GM21447 (cell line): ENCODE measurements at regions not wholly inside any gene's neighbourhood (a gene's known extent, or its start where the extent isn't known, plus 50 kb on each side); places are given as distances from the start of the nearest gene placed in this dataset.

Experiments
- ATAC-seq: cut with Tn5 transposase; IDR thresholded peaks from one replicate; pipeline ENCODE4 v1.9.1; 2021; ENCODE audit not compliant: unreplicated experiment

DNA sequence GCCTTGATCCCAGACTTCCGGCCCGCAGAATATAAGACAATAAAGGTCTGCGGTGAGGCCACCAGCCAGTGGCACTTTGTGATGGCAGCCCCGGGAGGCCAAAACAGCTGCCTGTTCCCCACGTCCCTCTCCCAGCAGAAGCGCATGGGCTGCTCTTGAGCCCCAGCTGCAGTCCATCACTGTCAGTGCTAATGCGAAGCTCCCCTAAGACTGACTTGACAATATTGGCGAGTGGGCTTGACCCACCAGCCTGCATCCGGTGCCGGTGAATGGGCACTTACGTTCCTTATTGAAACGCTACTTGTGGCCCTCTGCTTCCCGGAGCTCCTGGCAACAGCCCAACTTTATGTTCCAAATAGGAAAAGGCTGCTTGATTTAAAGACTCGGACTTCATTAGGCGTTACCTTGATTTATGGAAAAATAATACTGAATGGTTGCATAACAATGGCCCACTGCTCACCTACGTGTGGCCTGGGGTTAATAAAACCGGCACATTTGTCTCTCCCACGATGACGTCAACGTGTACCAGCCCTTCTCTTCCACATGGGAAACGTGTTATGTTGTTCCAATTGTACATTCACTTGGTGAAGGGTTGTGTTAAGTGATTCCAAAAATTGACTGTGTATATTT is 93.4 kb upstream of the SEPTIN5 start:
- no peak for ATAC-seq

DNA sequence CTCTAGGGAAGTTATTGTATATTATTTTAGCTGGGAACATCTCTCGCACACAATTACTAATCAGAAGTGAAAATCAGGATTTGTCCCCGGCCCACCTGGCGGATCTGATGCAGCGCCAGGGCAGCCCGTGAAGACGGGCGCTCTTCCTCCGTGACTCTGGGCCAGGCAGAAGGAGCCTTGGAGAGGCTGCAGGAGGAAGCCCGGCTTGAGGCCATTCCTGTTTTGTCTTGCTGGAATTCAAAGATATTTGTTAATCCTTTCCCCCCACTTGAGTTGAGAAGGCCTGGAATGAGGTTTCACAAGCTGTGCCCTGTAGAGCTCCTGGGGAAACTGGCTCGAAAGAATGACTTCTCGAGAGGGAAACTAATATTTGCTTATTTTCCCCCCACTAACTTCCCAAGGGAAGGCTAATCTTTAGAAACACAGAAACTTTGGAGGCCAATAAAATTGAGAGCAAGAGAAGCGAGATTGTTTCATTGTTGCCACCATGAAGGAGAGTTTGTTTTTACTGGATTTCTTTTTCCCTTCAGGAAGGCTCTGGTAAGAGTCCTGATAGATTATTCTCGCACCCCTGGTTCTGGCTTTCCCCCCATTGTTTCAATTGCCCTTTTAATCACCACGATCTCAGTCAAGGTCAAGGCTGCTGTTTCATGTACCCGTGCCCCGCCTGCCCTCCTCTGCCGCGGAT is 92.8 kb upstream of the SEPTIN5 start:
- ATAC-seq = no peak

DNA sequence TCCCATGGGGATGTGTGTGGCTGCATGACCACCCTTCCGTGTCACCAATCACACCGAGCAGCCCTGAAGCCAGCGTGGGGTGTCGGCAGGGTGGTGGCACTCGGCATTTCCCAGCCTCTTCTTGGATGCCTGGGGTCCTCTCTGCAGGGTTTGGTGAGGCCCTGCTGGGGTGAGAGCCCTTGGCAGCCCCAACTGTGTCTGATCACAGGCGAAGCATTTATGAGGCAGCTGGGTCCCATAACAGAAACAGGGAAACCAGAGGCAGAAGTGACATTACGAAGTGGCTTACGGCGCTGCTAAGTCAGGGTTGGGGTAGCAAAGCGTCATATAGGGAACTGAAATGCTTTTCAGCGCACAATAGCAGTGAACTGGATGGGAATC is 92.3 kb upstream of the SEPTIN5 start:
- ATAC-seq = no peak

DNA sequence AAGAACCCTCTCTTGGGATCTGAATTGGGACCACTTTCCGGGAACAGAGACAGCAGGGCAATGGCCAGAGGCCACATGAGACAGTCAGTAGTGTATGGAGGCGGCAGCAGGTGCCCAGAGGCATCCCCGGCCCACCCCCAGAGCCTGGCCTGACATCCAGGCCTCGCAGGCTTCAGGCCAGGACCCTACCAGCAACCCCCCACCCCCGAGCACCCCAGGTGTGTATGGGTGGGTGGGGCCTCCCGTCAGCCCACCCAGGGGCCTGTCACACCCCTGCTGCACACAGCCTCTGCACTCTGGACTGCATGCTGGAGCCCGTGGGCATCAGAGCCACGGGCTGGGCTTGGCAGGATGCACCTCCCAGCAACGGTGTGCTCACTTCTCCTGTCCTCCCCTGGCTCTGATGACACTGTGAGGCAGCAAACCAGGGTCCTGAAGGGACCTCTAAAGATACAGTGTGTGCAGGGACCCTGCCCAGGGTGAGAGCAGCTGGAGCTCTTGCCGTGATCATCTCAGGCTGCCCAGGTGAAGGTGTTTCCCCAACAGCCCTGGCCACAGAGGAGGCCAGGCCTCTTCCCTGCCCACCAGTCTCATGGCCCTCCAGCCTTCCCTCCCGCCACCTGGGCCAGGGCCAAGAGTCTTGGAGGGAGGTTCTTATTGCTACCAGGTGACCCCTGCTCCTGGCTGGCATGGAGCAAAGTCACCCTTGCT is 88.8 kb upstream of the SEPTIN5 start:
- ATAC-seq = no peak

DNA sequence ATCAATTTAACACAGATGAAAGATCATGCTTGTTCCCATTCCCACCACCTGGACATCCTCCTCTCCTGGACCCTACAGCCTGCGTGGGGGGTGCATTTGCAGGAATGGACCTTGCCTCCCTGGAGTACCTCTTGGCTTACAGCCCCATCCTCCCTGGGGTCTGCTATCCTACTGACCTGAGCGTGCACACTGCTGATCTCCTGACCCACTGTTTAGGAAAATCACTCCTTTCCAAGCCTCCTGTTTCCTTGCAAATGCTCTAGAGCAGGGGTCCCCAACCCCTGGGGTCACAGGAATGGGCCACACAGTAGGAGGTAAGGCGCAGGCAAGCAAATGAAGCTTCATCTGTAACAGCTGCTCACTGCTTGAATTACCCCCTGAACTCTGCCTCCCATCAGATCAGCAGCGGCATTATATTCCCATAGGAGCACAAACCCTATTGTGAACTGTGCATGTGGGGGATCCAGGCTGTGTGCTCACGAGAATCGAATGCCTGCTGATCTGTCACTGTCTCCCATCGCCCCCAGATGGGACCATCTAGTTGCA is 88.2 kb upstream of the SEPTIN5 start:
- no peak for ATAC-seq

- no peak for ATAC-seq
Measured at GRCh38 chr22:19626666-19627065, 87.6 kb upstream of the SEPTIN5 start.

DNA sequence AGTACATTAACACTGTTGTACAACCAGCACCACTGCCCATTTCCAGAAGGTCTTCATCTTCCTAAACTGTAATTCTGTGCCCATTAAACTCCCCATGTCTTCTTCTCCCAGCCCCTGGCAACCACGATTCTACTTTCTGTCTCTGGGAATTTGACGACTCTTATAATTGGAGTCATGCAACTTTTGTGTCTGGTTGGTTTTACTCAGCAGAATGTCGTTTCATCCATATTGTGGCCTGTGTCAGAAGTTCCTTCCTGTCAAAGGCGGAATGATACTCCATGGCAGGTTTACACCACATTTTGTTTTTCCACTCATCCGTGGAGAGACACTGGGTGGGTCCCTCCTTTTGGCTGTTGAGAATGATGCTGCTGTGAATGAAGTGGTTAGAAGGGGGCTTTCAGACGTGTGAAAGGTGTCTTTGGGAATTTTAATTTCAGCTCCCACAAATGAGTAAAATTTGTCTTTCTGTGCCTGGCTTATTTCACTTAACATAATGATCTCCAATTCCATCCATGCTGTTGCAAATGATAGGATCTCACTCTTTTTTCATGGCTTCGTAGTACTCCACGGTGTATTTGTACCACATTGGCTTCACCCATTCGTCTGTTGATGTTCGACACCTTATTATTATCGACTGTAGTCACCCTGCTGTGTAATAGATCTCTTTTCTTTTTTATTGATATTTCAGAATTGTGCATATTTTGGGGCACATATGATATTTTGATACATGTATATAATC is 86.1 kb upstream of the SEPTIN5 start:
- no peak for ATAC-seq

GRCh38 chr22:19629331-19629719 is 85.0 kb upstream of the SEPTIN5 start:
- no peak for ATAC-seq

- no peak for ATAC-seq
Measured at GRCh38 chr22:19629720-19630419, 84.4 kb upstream of the SEPTIN5 start.

GRCh38 chr22:19630614-19631013 is 83.7 kb upstream of the SEPTIN5 start:
- ATAC-seq = no peak

- ATAC-seq = no peak
Measured at GRCh38 chr22:19631899-19632667, 82.2 kb upstream of the SEPTIN5 start.

GRCh38 chr22:19632668-19633148 is 81.6 kb upstream of the SEPTIN5 start:
- ATAC-seq = no peak

DNA sequence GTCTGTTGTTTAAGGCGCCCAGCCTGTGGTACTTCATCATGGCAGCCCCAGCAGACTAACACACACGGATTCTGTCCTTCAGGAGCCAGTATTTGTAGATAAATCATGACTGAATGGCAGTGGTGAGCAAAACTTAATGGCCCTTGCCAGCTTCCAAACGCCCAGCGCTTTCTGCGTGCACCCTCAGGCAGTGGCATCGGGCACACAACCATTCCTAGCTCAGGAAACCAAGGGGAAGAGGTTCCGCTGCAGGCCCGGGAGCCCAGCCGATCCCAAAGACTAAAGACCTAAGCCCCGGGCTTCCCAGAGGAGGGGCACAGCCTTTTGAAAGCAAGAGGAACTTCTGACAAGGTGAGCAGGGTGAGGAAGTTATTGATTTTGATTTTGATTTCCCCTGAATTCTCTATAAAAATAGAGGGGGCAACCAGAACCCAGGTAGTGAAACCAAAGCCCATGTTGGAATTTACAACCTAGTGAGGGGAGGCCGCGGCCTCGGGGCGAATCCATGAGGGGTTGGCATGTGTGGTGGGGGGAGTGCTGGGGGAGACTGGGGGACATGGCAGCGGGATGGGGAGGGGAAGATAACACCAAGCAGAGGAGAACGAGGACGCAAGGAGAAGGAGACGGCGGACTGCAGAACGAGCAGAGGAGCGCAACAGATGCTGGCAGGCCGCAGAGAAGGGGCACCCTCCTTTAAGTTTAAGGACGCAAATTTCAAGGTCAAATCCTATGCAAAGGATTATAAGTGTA is 79.9 kb upstream of the SEPTIN5 start:
- ATAC-seq = no peak

DNA sequence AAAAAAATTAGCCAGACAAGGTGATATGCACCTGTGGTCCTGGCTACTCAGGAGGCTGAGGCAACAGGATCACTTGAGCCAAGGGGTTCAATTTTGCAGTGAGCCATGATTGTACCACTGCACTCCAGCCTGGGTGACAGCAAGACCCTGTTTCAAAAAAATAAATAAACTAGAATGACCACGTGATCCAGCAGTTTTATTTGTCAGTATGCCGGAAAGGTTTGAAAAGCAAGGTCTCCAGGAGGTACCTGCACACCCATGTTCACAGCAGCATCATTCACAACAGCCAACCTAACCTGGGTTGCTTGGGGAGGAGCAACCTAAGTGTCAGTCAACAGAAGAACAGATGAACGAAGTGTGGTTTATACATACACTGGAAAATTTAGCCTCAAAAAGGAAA is 78.7 kb upstream of the SEPTIN5 start:
- no peak for ATAC-seq

DNA sequence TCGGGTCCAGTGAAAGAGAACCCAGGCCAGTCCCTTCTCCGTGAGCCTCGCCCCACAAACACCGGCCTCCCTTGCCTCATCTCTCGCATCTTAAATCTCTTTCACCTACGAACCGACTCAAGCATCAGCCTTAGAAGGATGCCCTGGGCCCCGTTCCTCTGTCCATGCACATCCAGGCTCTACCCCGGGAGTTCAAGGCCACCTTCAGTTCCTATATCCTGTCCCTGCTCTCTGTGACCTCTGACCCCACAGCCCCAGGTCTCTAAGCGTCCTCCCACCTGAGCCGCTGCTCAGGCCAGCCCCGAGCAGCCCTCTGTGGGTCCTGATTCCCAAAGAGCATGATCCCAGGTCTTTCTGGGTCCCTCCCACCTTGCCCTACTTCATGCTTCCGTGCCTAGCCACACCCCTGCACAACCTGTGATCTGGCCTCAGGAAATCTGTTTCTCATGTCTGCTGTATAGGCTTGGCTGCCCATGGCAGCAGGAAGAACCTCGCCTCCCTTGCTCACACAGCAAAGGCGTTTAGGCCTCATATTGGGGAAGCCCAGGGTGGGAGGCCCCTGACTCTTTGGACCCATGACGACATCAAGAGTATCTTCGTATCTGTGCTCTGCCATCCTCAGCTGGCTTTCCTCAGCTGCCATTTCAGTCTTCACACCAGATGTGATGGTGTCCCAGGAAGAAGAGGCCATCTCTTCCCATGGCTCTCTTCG is 77.5 kb upstream of the SEPTIN5 start:
- no peak for ATAC-seq

GRCh38 chr22:19637408-19638281 is 76.7 kb upstream of the SEPTIN5 start:
- no peak for ATAC-seq

- no peak for ATAC-seq
Measured at GRCh38 chr22:19638282-19639015, 75.9 kb upstream of the SEPTIN5 start.
